Activated T-helper 1 cell treated with Interleukin-2 at 50 U/mL for 16 hours (primary cell): ENCODE measurements at regions not wholly inside any gene's neighbourhood (a gene's known extent, or its start where the extent isn't known, plus 50 kb on each side); places are given as distances from the start of the nearest gene placed in this dataset.
"Not testable (repeated sequence)": the region's sequence is repeated elsewhere in the genome, so short reads cannot be mapped to it uniquely, and the experiment has no call there.

ENCODE experiments used
- DNase-seq: peaks from one replicate; pipeline ENCODE4 v3.0.0-alpha.2; 2020; ENCODE audit warnings: low read depth

DNA sequence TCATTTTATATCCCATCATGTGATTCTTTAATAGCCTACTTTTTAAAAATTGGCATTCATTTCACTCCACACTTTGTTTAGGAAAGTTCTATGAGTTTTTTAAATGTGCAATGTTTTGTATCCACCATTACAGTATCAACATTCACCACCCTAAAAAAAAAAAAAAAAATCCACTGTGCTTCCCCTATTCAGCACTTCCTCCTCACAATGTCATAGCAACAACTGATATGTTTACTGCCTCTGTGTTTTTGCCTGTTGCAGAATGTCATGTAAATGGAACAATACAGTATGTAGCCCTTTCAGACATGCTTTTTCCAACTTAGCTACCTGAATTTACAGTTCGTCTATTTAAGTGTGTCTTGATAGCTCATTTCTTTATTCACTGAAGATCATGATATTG lies 754.2 kb downstream of the FAM181B start:
- DNase-seq, result no peak

DNA sequence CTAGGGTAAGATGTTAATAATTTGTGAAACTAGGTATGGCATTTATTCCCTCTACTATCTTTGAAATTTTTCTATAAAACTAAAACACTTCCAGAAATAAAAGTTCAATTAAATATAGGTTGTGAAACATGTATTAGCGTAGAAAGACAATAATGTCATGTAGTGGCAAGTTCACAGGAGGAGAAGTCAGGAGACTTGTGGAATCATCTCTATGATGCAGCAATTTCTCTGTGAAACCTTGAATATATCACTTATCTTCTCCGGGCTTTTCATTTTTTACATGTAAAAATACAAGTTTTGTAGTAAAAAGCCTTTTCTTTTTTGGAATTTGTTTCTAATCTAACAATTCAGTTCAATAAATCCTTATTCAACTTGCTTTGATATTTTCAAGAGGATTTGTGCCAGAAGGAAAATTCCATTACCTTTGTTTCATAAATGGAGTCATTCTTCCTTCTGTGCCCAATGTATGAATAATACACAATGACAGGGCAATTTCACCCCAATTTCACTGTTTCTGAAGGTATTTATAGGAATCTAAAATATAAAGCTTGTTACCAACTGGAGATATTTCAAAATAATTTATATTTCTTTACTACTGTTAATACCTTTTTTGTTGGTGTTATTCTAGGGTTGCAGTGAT lies 758.3 kb downstream of the FAM181B start:
- no peak for DNase-seq

DNA sequence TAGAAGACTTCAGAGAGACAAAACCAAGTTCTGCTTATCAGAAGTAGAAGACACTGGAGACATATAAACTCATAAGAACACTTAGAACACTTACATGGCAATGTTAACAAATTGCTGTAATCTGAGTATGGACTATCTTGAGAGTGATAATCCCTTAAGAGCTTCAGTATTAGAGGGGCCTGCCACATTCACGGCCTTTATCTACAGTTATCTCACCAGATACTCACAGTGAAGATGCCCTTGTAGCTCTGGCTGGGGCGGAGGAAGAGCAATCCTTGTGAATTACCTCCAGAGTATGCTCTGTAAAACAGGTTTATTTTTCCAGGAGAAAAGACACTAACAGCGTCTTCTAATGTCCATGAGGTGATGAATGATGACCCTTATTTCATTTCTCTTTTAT lies 762.8 kb downstream of the FAM181B start:
- no peak for DNase-seq

DNA sequence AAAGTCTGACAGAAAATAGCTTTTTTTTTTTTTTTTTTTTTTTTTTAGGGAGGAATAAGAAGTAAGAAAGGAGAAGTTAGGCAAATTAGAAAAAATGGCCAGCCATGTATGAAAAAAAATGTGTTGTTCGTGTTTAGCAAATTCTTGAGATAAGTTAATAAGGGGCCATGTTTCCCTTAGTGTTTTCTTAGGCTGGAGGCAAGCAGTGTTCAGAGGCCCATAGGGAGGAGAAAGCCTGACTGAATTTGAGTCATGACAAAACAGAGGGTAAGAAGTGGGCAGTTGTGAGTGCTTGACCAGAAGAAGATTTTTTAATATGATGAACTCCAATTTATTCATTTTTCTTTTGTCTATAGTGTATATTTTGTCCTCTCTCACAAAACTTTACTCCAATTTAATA lies 766.4 kb downstream of the FAM181B start:
- DNase-seq, result no peak

DNA sequence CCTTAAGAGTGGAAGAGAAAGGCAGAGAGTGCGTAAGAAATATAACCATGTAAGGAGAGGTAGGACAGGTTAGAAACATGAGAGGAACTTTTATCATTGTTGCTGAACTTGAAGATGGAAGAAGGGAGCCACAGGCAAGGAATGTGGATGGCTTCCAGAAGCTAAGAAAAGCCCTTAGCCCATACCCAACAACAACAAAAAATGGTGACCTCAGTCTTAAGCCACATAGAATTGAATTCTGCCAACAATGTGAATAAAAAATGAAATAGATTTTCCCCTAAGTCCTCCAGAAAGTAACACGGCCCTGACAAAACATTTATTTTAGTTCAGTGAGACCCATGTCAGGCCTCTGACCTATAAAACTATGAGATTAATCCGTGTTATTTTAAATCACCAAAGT lies 767.3 kb downstream of the FAM181B start:
- DNase-seq, result no peak

DNA sequence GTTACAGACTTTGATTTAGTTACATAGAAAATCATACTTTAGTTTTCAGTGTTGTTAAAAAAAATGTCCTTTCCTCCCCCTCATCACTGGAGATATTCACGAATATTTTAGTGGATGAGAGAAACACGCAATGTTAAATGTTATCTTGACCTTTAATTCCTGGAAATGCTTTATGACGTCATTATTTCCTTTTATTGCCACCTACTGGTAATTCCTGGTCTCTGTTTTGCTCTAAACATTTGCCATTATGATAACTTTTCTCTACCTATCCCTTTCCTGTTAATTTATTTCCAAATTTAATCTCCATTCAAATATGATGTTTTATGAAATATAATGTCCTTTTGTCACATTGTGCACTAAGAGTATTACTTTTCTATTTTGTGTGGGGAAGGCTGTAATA lies 770.6 kb downstream of the FAM181B start:
- DNase-seq, result no peak

DNA sequence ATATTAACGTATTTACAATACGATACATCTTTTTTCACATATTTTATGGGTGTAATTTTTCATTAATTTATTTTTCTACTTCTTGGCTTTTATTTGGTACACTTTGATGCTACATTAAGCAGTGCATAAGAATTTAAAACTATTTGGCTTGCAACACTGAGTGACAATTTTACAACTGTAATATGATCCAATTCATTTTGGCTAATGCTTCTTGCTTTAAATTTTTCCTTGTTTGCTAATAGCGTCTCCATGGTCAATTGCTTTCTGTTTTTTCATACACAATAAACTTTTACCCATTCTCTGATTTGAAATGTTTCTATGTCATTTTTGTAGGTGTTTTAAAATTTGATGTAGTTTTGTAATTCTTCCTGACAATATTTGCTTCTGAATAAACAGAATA lies 773.2 kb downstream of the FAM181B start:
- no peak for DNase-seq

DNA sequence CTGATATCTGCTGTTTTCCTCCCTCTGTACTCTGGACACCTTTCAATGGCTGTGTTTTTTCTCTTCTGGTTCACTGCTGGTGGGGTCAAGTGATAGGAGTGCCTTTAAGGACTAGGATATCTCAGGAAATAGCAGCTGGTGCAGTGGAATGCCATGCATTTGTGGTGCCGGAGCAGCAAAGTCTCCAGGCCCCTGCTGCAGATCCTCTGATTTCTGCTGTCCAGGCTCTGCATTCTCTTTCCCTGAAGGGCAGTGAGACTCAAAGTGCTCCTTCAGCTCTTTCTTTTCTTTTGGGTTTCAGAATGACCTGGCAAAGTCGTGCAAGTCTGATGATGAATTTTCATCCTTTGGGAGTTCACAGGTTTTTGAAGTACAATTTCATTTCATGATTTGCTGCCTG lies 774.3 kb downstream of the FAM181B start:
- no peak for DNase-seq

DNA sequence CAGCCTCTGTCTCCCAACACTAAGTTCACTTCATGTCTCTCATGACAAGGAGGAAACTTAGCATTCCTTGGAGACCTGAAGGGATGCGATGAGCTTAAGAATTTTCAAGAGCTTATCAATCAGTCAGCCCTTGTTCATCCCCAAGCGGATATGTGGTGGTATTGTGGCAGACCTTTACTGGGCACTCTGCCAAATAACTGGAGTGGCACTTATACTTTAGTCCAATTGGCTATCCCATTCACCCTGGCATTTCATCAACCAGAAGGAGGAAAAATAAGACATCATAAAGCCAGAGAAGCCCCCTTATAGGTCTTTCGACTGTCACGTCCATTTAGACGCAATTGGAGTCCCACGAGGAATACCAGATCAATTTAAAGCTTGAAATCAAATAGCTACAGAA lies 779.4 kb downstream of the FAM181B start:
- not testable (repeated sequence) for DNase-seq

DNA sequence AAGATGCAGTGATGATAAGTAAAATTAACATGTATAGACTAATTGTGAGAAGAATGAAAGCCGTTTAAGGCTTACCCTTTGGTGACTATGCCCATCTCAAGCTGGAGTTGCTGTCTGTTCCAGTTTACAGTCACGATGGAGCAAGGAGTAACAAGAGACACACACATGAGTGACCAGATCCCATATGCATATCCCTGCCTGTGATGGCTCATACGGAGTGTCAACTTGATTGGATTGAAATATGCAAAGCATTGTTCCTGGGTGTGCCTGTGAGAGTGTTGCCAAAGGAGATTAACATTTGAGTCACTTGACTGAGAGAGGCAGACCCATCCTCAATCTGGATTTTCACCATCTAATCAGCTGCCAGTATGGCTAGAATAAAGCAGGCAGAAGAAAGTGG lies 786.8 kb downstream of the FAM181B start:
- DNase-seq, result no peak

DNA sequence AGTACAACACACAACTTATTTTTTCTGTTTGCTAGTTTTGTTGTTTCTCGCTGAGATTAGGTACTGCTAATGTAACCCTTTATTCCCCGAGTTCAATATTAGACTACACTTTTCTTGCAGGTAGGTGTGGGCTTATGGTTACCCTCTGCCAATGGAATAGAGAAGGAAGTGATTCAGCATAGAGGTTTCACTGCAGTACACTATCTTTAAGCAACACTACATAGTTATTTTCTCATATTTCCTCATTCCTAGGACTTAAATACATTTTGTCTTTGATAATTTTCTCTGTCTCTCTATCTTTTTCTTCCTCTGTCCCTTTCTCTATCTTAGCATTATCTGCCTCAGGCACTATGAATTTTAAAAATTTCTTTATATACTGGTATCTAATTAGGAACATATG lies 791.0 kb downstream of the FAM181B start:
- DNase-seq, result no peak

DNA sequence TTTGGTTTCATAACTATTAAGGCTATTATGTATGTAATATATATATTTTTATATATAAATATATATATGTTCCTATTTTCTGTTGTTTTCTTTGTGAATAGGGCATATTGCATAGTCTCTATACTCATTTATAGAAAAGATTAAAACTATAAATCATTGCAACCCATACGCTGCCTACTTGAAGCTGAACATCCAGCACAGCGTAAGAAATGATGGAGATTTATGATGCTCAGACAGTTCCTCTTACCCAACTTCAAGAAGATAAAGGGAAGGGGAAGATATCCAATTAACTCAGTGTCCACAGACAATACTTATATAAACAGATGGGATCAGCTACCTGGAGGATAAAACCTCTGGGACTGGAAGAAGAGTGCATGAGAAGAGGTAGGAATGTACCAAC lies 791.7 kb downstream of the FAM181B start:
- DNase-seq, result no peak

DNA sequence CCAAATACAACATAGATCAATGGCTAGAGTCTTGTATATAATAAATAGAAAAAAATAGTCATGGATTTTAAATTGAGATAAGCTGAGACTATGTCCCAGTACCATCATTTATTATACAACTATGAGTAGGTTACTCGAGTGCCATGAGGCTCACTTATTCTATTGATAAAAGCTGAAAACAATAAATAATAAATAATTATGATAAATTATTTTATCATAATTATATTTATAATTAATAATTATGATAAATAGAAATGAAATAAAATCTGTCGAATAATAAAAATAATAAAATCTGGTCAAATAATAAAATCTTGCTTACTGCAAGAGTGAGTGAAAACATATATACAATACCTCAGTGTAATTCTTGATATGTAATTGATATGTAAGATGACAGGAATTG lies 801.4 kb downstream of the FAM181B start:
- no peak for DNase-seq

DNA sequence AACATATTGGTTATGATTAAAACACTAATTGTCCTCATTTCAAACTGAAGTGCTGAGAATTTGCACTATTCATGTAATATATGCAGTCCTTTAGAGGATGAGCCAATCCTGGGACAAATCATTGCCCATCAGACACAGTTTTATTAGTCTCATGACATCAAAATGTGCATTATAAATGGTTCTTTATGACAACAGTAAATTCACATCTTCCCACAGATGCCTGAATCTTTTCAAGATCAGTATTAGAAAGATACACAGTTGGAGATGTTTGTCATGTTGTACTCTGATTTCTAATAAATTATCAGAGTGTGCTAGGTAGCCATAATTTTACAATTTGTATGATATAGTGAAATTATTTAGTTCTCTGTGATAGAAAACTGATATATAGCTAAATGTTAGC lies 813.5 kb downstream of the FAM181B start:
- no peak for DNase-seq

DNA sequence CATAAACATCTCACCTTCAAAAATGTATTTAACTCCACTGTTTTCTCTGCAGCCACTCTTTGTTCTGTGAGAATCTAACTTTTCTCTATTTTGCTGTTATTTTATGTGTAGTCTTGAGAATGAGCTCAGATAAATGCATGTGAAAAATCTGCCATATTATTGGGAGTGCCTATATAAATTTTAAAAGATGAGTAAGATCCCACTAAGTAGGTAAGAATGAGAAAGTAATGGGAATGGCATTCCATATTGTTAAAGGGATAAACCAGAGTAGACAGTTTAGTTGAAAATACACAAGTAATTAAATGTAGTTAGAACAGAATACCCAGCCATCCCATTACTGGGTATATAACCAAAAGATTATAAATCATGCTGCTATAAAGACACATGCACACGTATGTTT lies 817.2 kb downstream of the FAM181B start:
- no peak for DNase-seq

DNA sequence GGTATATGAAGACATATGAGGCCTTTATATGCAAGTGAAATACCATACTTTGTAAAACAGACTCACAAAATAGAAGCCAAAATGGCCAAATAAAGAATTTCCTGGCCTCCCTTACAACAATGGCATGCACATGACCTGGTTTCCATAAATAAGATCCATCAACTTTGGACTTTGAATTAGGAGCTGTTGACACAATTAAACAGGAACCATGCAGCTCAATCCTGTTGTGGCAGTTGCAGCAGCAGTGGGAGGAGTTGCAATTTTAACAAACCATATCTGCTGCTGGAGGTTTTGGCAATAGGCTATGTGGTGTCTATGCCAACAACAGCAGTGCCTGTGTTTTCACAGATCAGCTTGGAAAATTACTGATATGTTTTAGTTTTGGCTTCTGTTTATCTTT lies 818.6 kb downstream of the FAM181B start:
- no peak for DNase-seq

DNA sequence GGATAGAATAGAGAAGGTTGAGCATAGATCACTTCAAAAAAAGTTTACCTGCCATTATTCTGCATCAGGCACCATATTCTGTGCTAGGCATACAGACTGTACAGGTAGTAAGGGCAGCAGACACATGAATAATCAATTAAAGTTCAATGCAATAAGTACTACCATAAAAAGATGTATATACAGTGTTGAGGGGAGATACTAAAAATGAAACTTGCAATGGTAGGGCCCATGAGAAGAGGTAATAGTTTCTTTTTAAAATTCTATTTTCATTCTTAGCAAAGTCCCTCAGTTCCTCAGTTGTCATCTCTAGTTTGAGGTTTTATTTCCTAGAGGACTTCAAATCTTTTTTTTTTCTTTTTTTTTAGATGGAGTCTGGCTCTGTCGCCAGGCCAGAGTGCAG lies 819.9 kb downstream of the FAM181B start:
- no peak for DNase-seq

DNA sequence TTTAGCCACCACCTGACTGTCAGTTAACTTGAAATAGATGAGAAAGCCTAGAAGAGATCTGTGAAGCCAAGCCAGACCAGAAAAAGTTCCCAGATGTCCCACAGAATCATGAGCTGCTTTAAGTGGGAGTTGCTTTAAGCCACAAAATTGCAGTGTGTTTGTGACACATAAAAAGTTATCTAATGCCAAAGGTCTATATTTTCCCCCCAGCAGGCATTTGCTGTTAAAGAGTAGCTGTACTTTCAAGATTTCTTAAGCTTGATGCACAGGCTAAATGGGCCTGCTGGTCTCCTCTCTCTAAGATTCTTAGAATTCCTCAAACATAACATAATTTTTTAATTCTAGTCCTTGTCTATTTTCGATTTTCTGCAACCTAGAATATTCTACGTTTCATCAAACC lies 825.7 kb downstream of the FAM181B start:
- no peak for DNase-seq

DNA sequence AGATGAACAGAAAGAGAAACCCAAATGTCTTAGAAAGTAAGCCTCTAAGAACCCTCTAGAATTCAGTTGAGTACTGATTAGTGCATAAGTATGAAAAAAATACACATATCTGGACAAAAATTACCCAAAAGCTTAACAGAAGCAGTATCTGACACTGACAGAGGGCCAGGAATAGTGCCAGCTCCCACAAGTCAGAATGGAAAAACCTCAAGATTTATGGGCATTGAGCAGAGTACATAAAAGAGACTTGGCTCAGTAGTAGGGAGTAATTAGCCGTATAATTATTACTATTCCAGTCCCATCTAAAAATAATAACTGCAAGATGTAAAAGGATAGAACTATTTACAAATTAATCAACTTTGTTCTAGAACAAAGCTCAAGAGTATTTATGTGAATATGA lies 834.5 kb downstream of the FAM181B start:
- no peak for DNase-seq

DNA sequence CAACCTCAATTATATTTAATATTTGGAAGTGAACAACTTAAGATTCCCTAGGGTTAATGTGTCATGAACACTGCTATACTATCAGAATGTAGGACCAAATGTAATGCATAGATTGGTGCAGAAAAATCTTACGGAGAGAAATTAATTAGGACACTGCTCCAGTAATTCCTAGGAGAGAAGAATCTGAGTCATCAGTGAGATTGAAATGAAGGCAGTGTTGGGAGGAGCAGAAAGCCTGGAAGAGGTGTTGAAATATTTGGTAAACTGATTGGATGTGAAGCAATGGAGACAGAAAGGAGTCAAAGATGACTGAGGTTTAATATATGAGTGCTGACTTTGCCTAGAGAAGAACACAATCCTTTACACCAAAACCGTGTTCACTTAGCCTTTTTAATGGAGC lies 836.0 kb downstream of the FAM181B start:
- DNase-seq, result no peak

DNA sequence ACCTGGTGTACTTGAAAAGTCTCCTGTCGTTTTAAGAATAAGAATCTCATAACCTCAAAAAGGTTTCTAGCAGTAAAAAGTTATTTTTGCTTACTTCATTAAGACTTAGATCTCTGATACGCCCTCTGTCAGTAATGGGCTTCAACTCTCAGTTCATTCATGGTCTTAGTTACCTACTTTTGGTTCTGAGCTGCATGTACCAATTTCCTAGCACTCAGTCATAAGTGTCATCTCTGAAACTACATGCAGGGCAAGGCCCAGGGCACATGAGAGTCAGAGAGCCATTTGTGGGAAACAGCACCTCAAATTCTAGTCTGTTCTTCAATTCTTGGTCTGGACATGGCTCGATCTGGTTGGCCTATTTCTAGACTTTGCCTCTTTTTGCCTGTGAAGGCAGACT lies 838.4 kb downstream of the FAM181B start:
- DNase-seq, result no peak

DNA sequence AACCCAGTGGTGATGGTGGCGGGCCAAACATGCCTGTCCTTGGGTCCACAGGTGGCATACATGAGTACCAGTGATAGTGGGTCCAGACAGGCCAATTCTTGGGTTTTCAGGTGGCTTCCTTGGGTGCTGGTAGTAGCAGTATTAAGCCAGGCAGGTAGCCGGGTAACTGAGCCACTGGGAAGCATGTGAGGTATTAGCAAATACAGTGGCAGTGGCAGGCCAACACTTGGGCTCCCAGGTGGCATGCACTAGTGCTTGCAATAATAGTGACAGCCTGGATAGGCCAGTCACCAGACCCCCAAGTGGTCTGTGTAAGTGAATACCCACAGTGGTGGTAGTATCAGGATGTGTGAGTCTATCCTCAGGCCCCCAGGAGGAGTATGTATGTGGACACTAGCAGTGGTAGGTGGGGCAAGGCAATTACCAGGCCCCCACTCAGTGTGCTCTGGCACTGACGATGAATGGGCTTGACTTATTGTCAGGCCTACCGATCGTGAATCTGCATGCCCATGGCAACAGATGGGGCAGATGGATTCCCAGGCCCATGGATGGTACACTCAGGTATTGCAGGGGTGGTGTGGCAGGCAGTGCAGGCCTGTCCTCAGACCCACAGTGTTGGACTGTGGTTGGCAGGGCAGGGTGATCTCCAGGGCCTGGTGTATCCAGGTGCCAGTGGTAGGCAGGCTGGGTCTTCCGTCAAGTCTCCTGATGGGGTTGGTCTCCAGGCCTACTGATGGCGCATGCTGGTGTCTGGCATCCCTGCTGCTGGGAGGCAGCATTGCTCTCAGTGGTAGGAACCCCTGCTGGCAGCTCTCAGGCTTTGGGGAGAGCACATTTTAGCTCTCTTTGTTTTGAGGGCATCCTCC lies 840.7 kb downstream of the FAM181B start:
- no peak for DNase-seq

DNA sequence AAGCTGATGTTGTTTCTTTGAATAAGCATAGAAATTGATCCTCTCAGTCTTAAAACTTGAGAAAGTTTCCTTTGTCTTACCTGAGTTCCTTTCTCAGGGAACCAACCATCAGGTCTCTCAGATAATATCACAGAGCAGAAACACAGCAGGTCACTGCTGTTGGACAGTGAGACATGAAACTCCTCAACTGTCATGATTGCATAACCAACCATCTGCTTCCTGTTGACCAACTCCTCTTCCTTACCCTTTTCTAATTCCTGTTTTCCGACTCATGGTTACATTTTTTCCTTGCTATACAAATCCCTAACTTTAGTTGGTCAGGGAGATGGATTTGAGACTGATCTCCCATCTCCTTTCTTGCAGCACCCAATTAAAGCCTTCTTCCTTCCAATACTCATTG lies 845.3 kb downstream of the FAM181B start:
- DNase-seq, result no peak

DNA sequence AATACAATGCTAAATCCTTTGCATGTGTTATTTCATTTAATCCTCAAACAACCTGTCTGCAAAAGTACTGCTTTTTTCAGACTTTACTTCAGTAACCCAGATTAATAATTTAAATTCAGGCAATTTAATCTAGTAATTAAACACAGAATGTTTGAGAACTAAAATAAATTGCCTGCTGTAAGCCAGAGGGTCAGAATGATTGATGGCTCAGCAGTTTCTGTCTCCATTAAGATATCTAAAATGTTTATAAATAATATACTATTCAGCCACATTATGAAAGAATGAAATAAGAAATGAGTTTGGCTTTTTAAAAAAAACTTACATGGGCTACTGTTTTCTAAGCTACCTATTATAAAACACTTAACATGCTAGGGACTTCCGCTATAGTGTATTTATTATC lies 846.0 kb downstream of the FAM181B start:
- no peak for DNase-seq
